Mesenchymal stem cell (in vitro differentiated cells and primary cell): ENCODE measurements at regions not wholly inside any gene's neighbourhood (a gene's known extent, or its start where the extent isn't known, plus 50 kb on each side); places are given as distances from the start of the nearest gene placed in this dataset.

Source experiments
- DNase-seq: peaks from one replicate; pipeline ENCODE4 v3.0.0-alpha.2; 2013
- H2AFZ ChIP-seq: one replicate; pipeline ENCODE4 v1.6.1; 2013; ENCODE audit warnings: low read depth, mild to moderate bottlenecking, control low read depth, inconsistent platforms, low read length, moderate library complexity
- H2AK5ac ChIP-seq: 2 replicates; pipeline ENCODE4 v1.6.1; 2013; ENCODE audit warnings: low read length, moderate library complexity, mild to moderate bottlenecking, inconsistent platforms; ENCODE audit not compliant: severe bottlenecking
- H2BK120ac ChIP-seq: one replicate; pipeline ENCODE4 v1.6.1; 2013; ENCODE audit warnings: low read depth, mild to moderate bottlenecking, inconsistent platforms, low read length, moderate library complexity
- H2BK12ac ChIP-seq, 2 experiments: one replicate each; pipeline ENCODE4 v1.6.1; 2013; ENCODE audit warnings: inconsistent platforms in 2 of 2, low read length in 2 of 2, mild to moderate bottlenecking in 2 of 2, moderate library complexity in 2 of 2, control low read depth in 1 of 2
- H2BK15ac ChIP-seq: one replicate; pipeline ENCODE4 v1.6.1; 2013; ENCODE audit warnings: mild to moderate bottlenecking, low read depth, inconsistent platforms; ENCODE audit not compliant: poor library complexity, severe bottlenecking
- H2BK5ac ChIP-seq: 2 replicates; pipeline ENCODE4 v1.6.1; 2013; ENCODE audit warnings: low read depth, mild to moderate bottlenecking, low read length, control low read depth, inconsistent platforms; ENCODE audit not compliant: poor library complexity, severe bottlenecking
- H3K14ac ChIP-seq, 2 experiments: one replicate each; pipeline ENCODE4 v1.6.1; 2013; ENCODE audit warnings: inconsistent platforms in 2 of 2, low read length in 2 of 2, control low read depth in 1 of 2, mild to moderate bottlenecking in 1 of 2, moderate library complexity in 1 of 2
- H3K18ac ChIP-seq, 2 experiments: one replicate each; pipeline ENCODE4 v1.6.1; 2013; ENCODE audit warnings: inconsistent platforms in 2 of 2, low read length in 2 of 2, control low read depth in 1 of 2, low read depth in 1 of 2, mild to moderate bottlenecking in 1 of 2
- H3K23ac ChIP-seq, 2 experiments: one replicate each; pipeline ENCODE4 v1.6.1; 2013; ENCODE audit warnings: inconsistent platforms in 2 of 2, low read length in 2 of 2, mild to moderate bottlenecking in 2 of 2, moderate library complexity in 2 of 2, control low read depth in 1 of 2
- H3K27ac ChIP-seq: 2 replicates; pipeline ENCODE4 v1.5.1; 2013; ENCODE audit warnings: mild to moderate bottlenecking, moderate library complexity, low read length, control low read depth, inconsistent platforms; ENCODE audit not compliant: poor library complexity, severe bottlenecking
- H3K27me3 ChIP-seq, 2 experiments: 2 replicates each; pipeline versions ENCODE4 v1.6.1 to v1.7.0; 2013; ENCODE audit warnings: low read length in 2 of 2, mild to moderate bottlenecking in 2 of 2, moderate library complexity in 2 of 2, control low read depth in 1 of 2, inconsistent platforms in 1 of 2; ENCODE audit not compliant: control insufficient read depth in 1 of 2, insufficient read depth in 1 of 2
- H3K36me3 ChIP-seq, 2 experiments: 2 replicates each; pipeline versions ENCODE4 v1.6.1 to v1.7.0; 2013; ENCODE audit warnings: low read length in 2 of 2, control low read depth in 1 of 2, inconsistent platforms in 1 of 2, low read depth in 1 of 2, mild to moderate bottlenecking in 1 of 2; ENCODE audit not compliant: insufficient read depth in 2 of 2, control insufficient read depth in 1 of 2
- H3K4ac ChIP-seq, 2 experiments: one replicate each; pipeline ENCODE4 v1.6.1; 2013; ENCODE audit warnings: inconsistent platforms in 2 of 2, low read length in 2 of 2, mild to moderate bottlenecking in 2 of 2, moderate library complexity in 2 of 2, control low read depth in 1 of 2, low read depth in 1 of 2
- H3K4me1 ChIP-seq: 2 replicates; pipeline ENCODE4 v1.6.1; 2013; ENCODE audit warnings: low read depth, low read length, control low read depth; ENCODE audit not compliant: control insufficient read depth, insufficient read depth
- H3K4me2 ChIP-seq: 2 replicates; pipeline ENCODE4 v1.6.1; 2013; ENCODE audit warnings: low read length, mild to moderate bottlenecking, inconsistent platforms; ENCODE audit not compliant: poor library complexity, severe bottlenecking
- H3K4me3 ChIP-seq, 2 experiments: 2 replicates each; pipeline versions ENCODE4 v1.5.1 to v1.7.0; 2013; ENCODE audit warnings: low read length in 2 of 2, mild to moderate bottlenecking in 2 of 2, control low read depth in 1 of 2, low read depth in 1 of 2; ENCODE audit not compliant: insufficient read depth in 1 of 2
- H3K79me1 ChIP-seq: replicated peaks from 2 replicates; pipeline ENCODE4 v1.6.1; 2013; ENCODE audit warnings: mild to moderate bottlenecking, control low read depth, low read length, inconsistent platforms; ENCODE audit not compliant: poor library complexity, severe bottlenecking
- H3K9ac ChIP-seq: 2 replicates; pipeline ENCODE4 v1.7.0; 2013; ENCODE audit warnings: mild to moderate bottlenecking, low read length, moderate library complexity
- H3K9me3 ChIP-seq: 2 replicates; pipeline ENCODE4 v1.7.0; 2013; ENCODE audit warnings: mild to moderate bottlenecking, low read length; ENCODE audit not compliant: control insufficient read depth
- H4K8ac ChIP-seq: one replicate; pipeline ENCODE4 v1.6.1; 2013; ENCODE audit warnings: inconsistent platforms, mild to moderate bottlenecking, low read length, moderate library complexity
- H4K91ac ChIP-seq: one replicate; pipeline ENCODE4 v1.6.1; 2013; ENCODE audit warnings: mild to moderate bottlenecking, low read length, inconsistent platforms
- WGBS: methylation state at CpG from one replicate; pipeline ENCODE4 v1.1.7; 2013; ENCODE audit warnings: mixed read lengths; 5-methylcytosine and 5-hydroxymethylcytosine counted together

GRCh38 chr7:36792421-36792820 is 68.1 kb upstream of the AOAH start:
- H3K4me2 ChIP-seq = no peak overlapping the region
- H3K27me3 ChIP-seq = no peaks in the 10 kb centered on the region
- H3K4me1 ChIP-seq = peaks cover 2% of the 10 kb centered on the region
- H2BK5ac ChIP-seq = no peak overlapping the region
- H2AFZ ChIP-seq = no peak overlapping the region
- H4K91ac ChIP-seq = no peak overlapping the region
- H3K9me3 ChIP-seq = no peaks in the 10 kb centered on the region
- no peak overlapping the region for H2BK12ac ChIP-seq
- 59% methylated on average over 3 of the region's 5 CpGs for WGBS
- H3K18ac ChIP-seq = no peak overlapping the region
- no peak overlapping the region for H3K4ac ChIP-seq
- H2AK5ac ChIP-seq = no peak overlapping the region
- DNase-seq = no peak
- no peak overlapping the region for H2BK120ac ChIP-seq
- no peak overlapping the region for H3K23ac ChIP-seq
- no peak overlapping the region for H2BK15ac ChIP-seq
- H3K9ac ChIP-seq = no peak overlapping the region
- H3K14ac ChIP-seq = no peak overlapping the region
- no peak overlapping the region for H3K4me3 ChIP-seq
- H4K8ac ChIP-seq = no peak overlapping the region
- H3K36me3 ChIP-seq = no peaks in the 10 kb centered on the region
- H3K27ac ChIP-seq = no peak overlapping the region
- H3K79me1 ChIP-seq = no peaks in the 10 kb centered on the region

- H3K23ac ChIP-seq = no peak overlapping the region
- no peaks in the 10 kb centered on the region for H3K27me3 ChIP-seq
- H2BK120ac ChIP-seq = no peak overlapping the region
- H3K27ac ChIP-seq = no peak overlapping the region
- H2BK5ac ChIP-seq = no peak overlapping the region
- H3K9ac ChIP-seq = no peak overlapping the region
- H2AFZ ChIP-seq = no peak overlapping the region
- H3K4me3 ChIP-seq = no peak overlapping the region
- DNase-seq = no peak
- no peak overlapping the region for H3K4ac ChIP-seq
- no peak overlapping the region for H3K18ac ChIP-seq
- H2AK5ac ChIP-seq = no peak overlapping the region
- no peak overlapping the region for H3K14ac ChIP-seq
- H2BK12ac ChIP-seq = no peak overlapping the region
- no peaks in the 10 kb centered on the region for H3K79me1 ChIP-seq
- no peak overlapping the region for H4K8ac ChIP-seq
- H4K91ac ChIP-seq = no peak overlapping the region
- no peak overlapping the region for H3K4me2 ChIP-seq
- H3K9me3 ChIP-seq = no peaks in the 10 kb centered on the region
- no peaks in the 10 kb centered on the region for H3K36me3 ChIP-seq
- no peak overlapping the region for H2BK15ac ChIP-seq
- H3K4me1 ChIP-seq = no peaks in the 10 kb centered on the region
- WGBS = 63% methylated on average over 9 of the region's 10 CpGs
These were observed 66.1 kb upstream of the AOAH start for GRCh38 chr7:36790311-36790787.

DNA sequence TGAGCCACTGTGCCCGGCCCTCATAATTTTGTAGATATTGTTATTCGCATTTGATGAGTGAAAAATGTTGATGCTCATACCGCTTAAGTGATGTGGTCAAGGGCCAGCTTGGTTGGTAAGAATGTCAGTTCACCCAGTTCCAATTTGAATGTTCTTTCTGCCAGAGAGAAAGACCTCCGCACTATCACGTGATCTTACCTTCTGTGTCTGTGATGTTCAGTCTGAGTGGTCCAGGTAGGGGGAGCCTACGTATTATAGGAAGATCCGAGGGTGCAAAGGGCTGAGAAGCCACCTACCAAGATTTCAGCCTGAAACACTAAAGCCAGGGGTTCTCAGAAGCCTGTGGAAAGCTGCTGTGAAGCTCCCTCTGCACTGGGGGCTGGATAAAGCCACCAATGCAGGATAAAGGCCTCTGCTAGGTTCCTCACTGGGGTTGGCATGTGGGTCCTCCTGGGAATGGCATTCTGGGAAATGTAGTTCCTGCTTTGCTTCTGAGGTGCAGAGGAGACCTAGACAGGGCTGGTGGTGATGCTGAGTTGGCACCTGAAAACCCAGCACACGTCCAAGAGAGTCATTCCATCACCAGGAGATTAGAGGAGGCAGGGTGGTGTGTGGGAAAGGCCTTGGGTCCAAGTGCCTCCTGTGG is 64.7 kb upstream of the AOAH start:
- Histone ChIP-seq H4K8ac (no peak overlapping the region), H4K91ac (no peak overlapping the region), H2BK5ac (no peak overlapping the region), H3K27ac (no peak overlapping the region), H2BK120ac (no peak overlapping the region), H3K4me2 (no peak overlapping the region), H3K9me3 (no peaks in the 10 kb centered on the region), H3K36me3 (no peaks in the 10 kb centered on the region), H3K79me1 (no peaks in the 10 kb centered on the region), H2BK12ac (no peak overlapping the region), H3K4me3 (no peak overlapping the region), H3K9ac (no peak overlapping the region), H3K14ac (no peak overlapping the region), H3K23ac (no peak overlapping the region), H2AFZ (no peak overlapping the region), H3K4ac (no peak overlapping the region), H2AK5ac (no peak overlapping the region), H3K4me1 (no peaks in the 10 kb centered on the region), H2BK15ac (no peak overlapping the region), H3K27me3 (no peaks in the 10 kb centered on the region), H3K18ac (no peak overlapping the region)
- 80% methylated on average over 8 of the region's 8 CpGs for WGBS
- no peak for DNase-seq

GRCh38 chr7:36787933-36788378 is 63.7 kb upstream of the AOAH start:
- H3K9ac ChIP-seq = no peak overlapping the region
- 27% methylated on average over 1 of the region's 1 CpG for WGBS
- no peak overlapping the region for H4K91ac ChIP-seq
- no peak overlapping the region for H2BK5ac ChIP-seq
- no peak overlapping the region for H2BK15ac ChIP-seq
- no peaks in the 10 kb centered on the region for H3K9me3 ChIP-seq
- H3K18ac ChIP-seq = no peak overlapping the region
- no peak overlapping the region for H2AK5ac ChIP-seq
- H3K27ac ChIP-seq = no peak overlapping the region
- no peak overlapping the region for H3K4me3 ChIP-seq
- no peak overlapping the region for H4K8ac ChIP-seq
- no peak overlapping the region for H2BK12ac ChIP-seq
- no peak overlapping the region for H3K4ac ChIP-seq
- H3K23ac ChIP-seq = no peak overlapping the region
- no peak for DNase-seq
- H3K27me3 ChIP-seq = no peaks in the 10 kb centered on the region
- H3K4me1 ChIP-seq = no peaks in the 10 kb centered on the region
- H3K4me2 ChIP-seq = no peak overlapping the region
- H2AFZ ChIP-seq = no peak overlapping the region
- H2BK120ac ChIP-seq = no peak overlapping the region
- H3K79me1 ChIP-seq = no peaks in the 10 kb centered on the region
- no peaks in the 10 kb centered on the region for H3K36me3 ChIP-seq
- no peak overlapping the region for H3K14ac ChIP-seq
